Cardiac muscle cell (in vitro differentiated cells and primary cell): ENCODE measurements at regions not wholly inside any gene's neighbourhood (a gene's known extent, or its start where the extent isn't known, plus 50 kb on each side); places are given as distances from the start of the nearest gene placed in this dataset.
"Not testable (repeated sequence)": the region's sequence is repeated elsewhere in the genome, so short reads cannot be mapped to it uniquely, and the experiment has no call there.

Experiments
- DNase-seq, 2 donors: peaks; one replicate each; pipeline versions ENCODE4 v3.0.0 to v3.0.0-alpha.2; 2010 to 2017; ENCODE audit warnings: low read depth in 1 of 2, low spot score in 1 of 2
- H3K27ac ChIP-seq: fragments of 200-600 bp; sonication (generic); 2 replicates; pipeline ENCODE4 v1.5.1; 2016
- H3K27me3 ChIP-seq: fragments of 200-600 bp; sonication (generic); 2 replicates; pipeline ENCODE4 v1.6.0; 2016; ENCODE audit warnings: control low read depth
- H3K36me3 ChIP-seq: fragments of 200-600 bp; sonication (generic); 2 replicates; pipeline ENCODE4 v1.5.1; 2016; ENCODE audit warnings: control low read depth
- H3K4me1 ChIP-seq: fragments of 200-600 bp; sonication (generic); 2 replicates; pipeline ENCODE4 v1.8.1; 2017; ENCODE audit warnings: low read depth, mild to moderate bottlenecking, mixed run types
- H3K4me3 ChIP-seq: fragments of 200-600 bp; sonication (generic); 2 replicates; pipeline ENCODE4 v1.5.1; 2016; ENCODE audit warnings: mild to moderate bottlenecking
- H3K9me3 ChIP-seq: fragments of 200-600 bp; sonication (generic); 2 replicates; pipeline ENCODE4 v1.5.1; 2017; ENCODE audit warnings: low read depth, mild to moderate bottlenecking, control low read depth
- CTCF ChIP-seq: IDR thresholded peaks from 2 replicates; pipeline ENCODE4 v1.5.1; 2012; ENCODE audit warnings: low read depth, mild to moderate bottlenecking, low read length

- no peaks in the 10 kb centered on the region for H3K36me3 ChIP-seq
- DNase-seq = no peak
- H3K9me3 ChIP-seq = no peaks in the 10 kb centered on the region
- no peaks in the 10 kb centered on the region for H3K4me1 ChIP-seq
- no peaks in the 10 kb centered on the region for H3K27me3 ChIP-seq
- TF ChIP-seq CTCF = no peak
- no peak overlapping the region for H3K4me3 ChIP-seq
- no peak overlapping the region for H3K27ac ChIP-seq
These were observed 167.3 kb downstream of the TBX15 start for GRCh38 chr1:118820864-118821263.

- no peaks in the 10 kb centered on the region for H3K36me3 ChIP-seq
- H3K4me1 ChIP-seq = no peaks in the 10 kb centered on the region
- DNase-seq = peak in 1 of 2 donors; percentile 26
- H3K27ac ChIP-seq = no peak overlapping the region
- H3K4me3 ChIP-seq = no peak overlapping the region
- no peaks in the 10 kb centered on the region for H3K9me3 ChIP-seq
- TF ChIP-seq CTCF = no peak
- no peaks in the 10 kb centered on the region for H3K27me3 ChIP-seq
These were observed 172.2 kb downstream of the TBX15 start for GRCh38 chr1:118815909-118816308.

GRCh38 chr1:118812555-118812954 lies 175.6 kb downstream of the TBX15 start:
- Histone ChIP-seq H3K27me3 (no peaks in the 10 kb centered on the region), H3K36me3 (no peaks in the 10 kb centered on the region), H3K27ac (no peak overlapping the region), H3K9me3 (no peaks in the 10 kb centered on the region), H3K4me1 (no peaks in the 10 kb centered on the region), H3K4me3 (no peak overlapping the region)
- TF ChIP-seq CTCF = no peak
- no peak for DNase-seq

GRCh38 chr1:118811156-118811555 lies 177.0 kb downstream of the TBX15 start:
- Histone ChIP-seq H3K4me3 (no peak overlapping the region), H3K9me3 (no peaks in the 10 kb centered on the region), H3K27ac (no peak overlapping the region), H3K4me1 (no peaks in the 10 kb centered on the region), H3K27me3 (no peaks in the 10 kb centered on the region), H3K36me3 (no peaks in the 10 kb centered on the region)
- TF ChIP-seq CTCF = no peak
- DNase-seq = no peak

GRCh38 chr1:118809586-118809985 lies 178.6 kb downstream of the TBX15 start:
- Histone ChIP-seq H3K4me3 (no peak overlapping the region), H3K27me3 (no peaks in the 10 kb centered on the region), H3K4me1 (no peaks in the 10 kb centered on the region), H3K9me3 (no peaks in the 10 kb centered on the region), H3K27ac (no peak overlapping the region), H3K36me3 (no peaks in the 10 kb centered on the region)
- TF ChIP-seq CTCF = no peak
- DNase-seq = peak in 1 of 2 donors; percentile 5

- H3K27ac ChIP-seq, DNase-seq, H3K4me3 ChIP-seq, H3K9me3 ChIP-seq, H3K27me3 ChIP-seq, H3K4me1 ChIP-seq, H3K36me3 ChIP-seq: not testable (repeated sequence)
These were observed 185.0 kb downstream of the TBX15 start for GRCh38 chr1:118803128-118803527.
